ENCODE measurements at regions not wholly inside any gene's neighbourhood (a gene's known extent, or its start where the extent isn't known, plus 50 kb on each side); places are given as distances from the start of the nearest gene placed in this dataset.

DNA sequence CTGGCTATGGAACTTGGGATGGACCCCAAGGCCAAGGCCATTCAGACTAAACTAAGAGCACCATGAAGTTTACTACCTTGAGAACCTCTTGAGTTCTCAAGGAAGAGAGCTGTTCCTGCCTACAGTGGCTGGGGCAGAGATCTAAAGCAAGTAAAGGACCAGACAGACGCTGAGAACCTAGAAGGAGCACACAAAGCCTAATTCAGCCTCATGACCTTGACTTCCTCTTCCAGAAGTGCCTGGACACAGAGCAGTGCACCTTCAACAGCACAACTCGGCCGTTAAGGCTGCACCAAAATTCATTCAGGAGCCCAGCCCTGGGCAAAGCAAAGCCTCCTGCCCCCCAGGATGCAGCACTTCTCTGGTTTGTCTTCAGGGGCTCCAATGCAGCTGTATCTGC is 82.9 kb upstream of the AKIP1 start:
- peaks cover 10% of the 10 kb centered on the region for H3K4me1 Mint-ChIP-seq
- intact Hi-C loops (cut with micrococcal nuclease): no loop called here
- no peak overlapping the region for H3K4me2 ChIP-seq (replicated peaks; ENCODE audit: low read depth, low read length, poor library complexity, severe bottlenecking)
- no peaks in the 10 kb centered on the region for H3K9me3 Mint-ChIP-seq (ENCODE audit: insufficient read depth)
- ChIA-PET CTCF (no interaction called here), POLR2A (no interaction called here)
- H3K27me3 Mint-ChIP-seq: no peaks in the 10 kb centered on the region
- H3K36me3 ChIP-seq (replicated peaks in 1 of 2; ENCODE audit: control extremely low read depth in 1 of 2, control insufficient read depth in 1 of 2, extremely low read depth in 1 of 2, insufficient read depth in 2 of 2, low read length in 1 of 2): no peaks in the 10 kb centered on the region
- no peaks in the 10 kb centered on the region for H3K27me3 ChIP-seq (replicated peaks in 1 of 4; ENCODE audit: control extremely low read depth in 1 of 4, control insufficient read depth in 3 of 4, insufficient read depth in 4 of 4, low read length in 3 of 4)
- no peak overlapping the region for H3K27ac Mint-ChIP-seq
- ATAC-seq (ENCODE audit: low read depth): no peak
- no peak overlapping the region for H3K4me3 Mint-ChIP-seq
- H3K79me2 ChIP-seq (ENCODE audit: control insufficient read depth, insufficient read depth, low read length): no peaks in the 10 kb centered on the region
- TF ChIP-seq EZH2 (IDR thresholded peaks at IDR 0.05; ENCODE audit: borderline replicate concordance, insufficient read depth, low read depth, low read length, poor library complexity, severe bottlenecking): no peak
- TF ChIP-seq, protein P1, sequence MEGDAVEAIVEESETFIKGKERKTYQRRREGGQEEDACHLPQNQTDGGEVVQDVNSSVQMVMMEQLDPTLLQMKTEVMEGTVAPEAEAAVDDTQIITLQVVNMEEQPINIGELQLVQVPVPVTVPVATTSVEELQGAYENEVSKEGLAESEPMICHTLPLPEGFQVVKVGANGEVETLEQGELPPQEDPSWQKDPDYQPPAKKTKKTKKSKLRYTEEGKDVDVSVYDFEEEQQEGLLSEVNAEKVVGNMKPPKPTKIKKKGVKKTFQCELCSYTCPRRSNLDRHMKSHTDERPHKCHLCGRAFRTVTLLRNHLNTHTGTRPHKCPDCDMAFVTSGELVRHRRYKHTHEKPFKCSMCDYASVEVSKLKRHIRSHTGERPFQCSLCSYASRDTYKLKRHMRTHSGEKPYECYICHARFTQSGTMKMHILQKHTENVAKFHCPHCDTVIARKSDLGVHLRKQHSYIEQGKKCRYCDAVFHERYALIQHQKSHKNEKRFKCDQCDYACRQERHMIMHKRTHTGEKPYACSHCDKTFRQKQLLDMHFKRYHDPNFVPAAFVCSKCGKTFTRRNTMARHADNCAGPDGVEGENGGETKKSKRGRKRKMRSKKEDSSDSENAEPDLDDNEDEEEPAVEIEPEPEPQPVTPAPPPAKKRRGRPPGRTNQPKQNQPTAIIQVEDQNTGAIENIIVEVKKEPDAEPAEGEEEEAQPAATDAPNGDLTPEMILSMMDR (IDR thresholded peaks at IDR 0.05): no peak
- no peak overlapping the region for H3K9ac ChIP-seq (ENCODE audit: low read length)
- no peak for DNase-seq
- H3K9me3 ChIP-seq (ENCODE audit: control extremely low read depth in 1 of 3, control insufficient read depth in 2 of 3, insufficient read depth in 1 of 3, low read length in 2 of 3): no peaks in the 10 kb centered on the region
- H3K27ac ChIP-seq (ENCODE audit: low read length in 2 of 2): no peak overlapping the region
- H4K20me1 ChIP-seq (ENCODE audit: control insufficient read depth, insufficient read depth, low read length, poor library complexity, severe bottlenecking): no peaks in the 10 kb centered on the region
- H3K4me1 ChIP-seq (ENCODE audit: control insufficient read depth in 2 of 2, insufficient read depth in 2 of 2, low read length in 2 of 2): peaks cover 8 to 9% of the 10 kb centered on the region in 2 donors
- no peak overlapping the region for H2AFZ ChIP-seq (ENCODE audit: insufficient read depth, low read depth, low read length, poor library complexity, severe bottlenecking)
- H3K4me3 ChIP-seq (ENCODE audit: control extremely low read depth in 1 of 5, extremely low read depth in 1 of 5, insufficient read depth in 1 of 5, low read depth in 2 of 5, low read length in 4 of 5): no peak overlapping the region
- WGBS (ENCODE audit: insufficient coverage): 90% methylated on average over 3 of the region's 3 CpGs

DNA sequence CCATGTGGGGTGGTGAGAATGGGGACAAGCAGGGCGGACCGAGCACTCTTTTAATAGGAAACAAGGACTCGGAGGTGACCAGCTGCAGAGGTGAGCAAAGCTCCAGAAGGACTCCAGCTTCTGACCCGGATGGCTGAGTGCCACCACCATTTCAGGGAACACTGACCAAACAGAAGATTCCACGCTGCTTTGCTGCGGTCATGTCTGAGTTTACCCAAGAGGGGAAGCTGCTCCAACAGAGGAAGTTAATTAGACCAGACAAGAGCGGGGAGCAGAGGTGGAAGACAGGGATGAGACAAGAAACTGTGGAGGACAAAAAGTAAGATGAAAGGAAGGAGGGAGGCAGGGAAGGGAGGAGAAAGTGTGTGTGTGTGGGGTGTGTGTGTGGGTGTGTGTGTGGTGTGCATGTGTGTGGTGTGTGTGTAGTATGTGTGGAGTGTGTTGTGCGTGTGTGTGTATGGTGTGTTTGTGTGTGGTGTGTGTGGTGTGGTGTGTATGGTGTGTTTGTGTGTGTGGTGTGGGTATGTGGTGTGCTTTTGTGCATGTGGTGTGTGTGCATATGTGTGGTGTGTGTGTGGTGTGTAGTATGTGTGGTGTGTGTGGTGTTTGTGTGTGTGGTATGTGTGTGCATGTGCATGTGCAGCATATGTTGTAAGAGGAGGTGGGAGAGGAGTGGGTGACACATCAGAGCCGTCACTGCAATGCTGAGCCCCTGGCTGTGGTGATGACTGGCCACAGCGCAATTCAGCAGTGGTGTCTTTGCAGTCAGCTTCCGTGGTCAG is 82.2 kb upstream of the AKIP1 start:
- Mint-ChIP-seq H3K4me1 (peaks cover 16% of the 10 kb centered on the region), H3K4me3 (no peak overlapping the region), H3K27me3 (no peaks in the 10 kb centered on the region), H3K9me3 (ENCODE audit: insufficient read depth) (no peaks in the 10 kb centered on the region), H3K27ac (no peak overlapping the region)
- H3K9ac ChIP-seq (ENCODE audit: low read length): no peak overlapping the region
- H3K9me3 ChIP-seq (ENCODE audit: control extremely low read depth in 1 of 3, control insufficient read depth in 2 of 3, insufficient read depth in 1 of 3, low read length in 2 of 3): no peaks in the 10 kb centered on the region
- ATAC-seq (ENCODE audit: low read depth) (no peak), DNase-seq (no peak)
- POLR2A ChIA-PET: no interaction called here
- no peaks in the 10 kb centered on the region for H3K79me2 ChIP-seq (ENCODE audit: control insufficient read depth, insufficient read depth, low read length)
- 91% methylated on average over 11 of the region's 11 CpGs for WGBS (ENCODE audit: insufficient coverage)
- H3K4me3 ChIP-seq (ENCODE audit: control extremely low read depth in 1 of 5, extremely low read depth in 1 of 5, insufficient read depth in 1 of 5, low read depth in 2 of 5, low read length in 4 of 5): no peak overlapping the region
- no peak overlapping the region for H3K4me2 ChIP-seq (replicated peaks; ENCODE audit: low read depth, low read length, poor library complexity, severe bottlenecking)
- H4K20me1 ChIP-seq (ENCODE audit: control insufficient read depth, insufficient read depth, low read length, poor library complexity, severe bottlenecking): no peaks in the 10 kb centered on the region
- CTCF ChIA-PET: no interaction called here
- H3K27ac ChIP-seq (ENCODE audit: low read length in 2 of 2): no peak overlapping the region
- intact Hi-C loops (cut with micrococcal nuclease): no loop called here
- no peaks in the 10 kb centered on the region for H3K27me3 ChIP-seq (replicated peaks in 1 of 4; ENCODE audit: control extremely low read depth in 1 of 4, control insufficient read depth in 3 of 4, insufficient read depth in 4 of 4, low read length in 3 of 4)
- no peak overlapping the region for H2AFZ ChIP-seq (ENCODE audit: insufficient read depth, low read depth, low read length, poor library complexity, severe bottlenecking)
- H3K36me3 ChIP-seq (replicated peaks in 1 of 2; ENCODE audit: control extremely low read depth in 1 of 2, control insufficient read depth in 1 of 2, extremely low read depth in 1 of 2, insufficient read depth in 2 of 2, low read length in 1 of 2): no peaks in the 10 kb centered on the region
- TF ChIP-seq, protein P1 (IDR thresholded peaks at IDR 0.05): no peak
- TF ChIP-seq EZH2 (IDR thresholded peaks at IDR 0.05; ENCODE audit: borderline replicate concordance, insufficient read depth, low read depth, low read length, poor library complexity, severe bottlenecking): no peak
- H3K4me1 ChIP-seq (ENCODE audit: control insufficient read depth in 2 of 2, insufficient read depth in 2 of 2, low read length in 2 of 2): peaks cover 15 to 16% of the 10 kb centered on the region in 2 donors

Measured in B cell (primary cell).